Endothelial cell of umbilical vein (primary cell): ENCODE measurements at regions not wholly inside any gene's neighbourhood (a gene's known extent, or its start where the extent isn't known, plus 50 kb on each side); places are given as distances from the start of the nearest gene placed in this dataset.

Experiments
- BruUV-seq: library from RNA; stranded (reverse); fragments of 400-500 nt; replicated peaks from 2 replicates; lab custom pipeline; 2021; lab: Mats Ljungman, UMichigan
- CTCF ChIA-PET: fragments of 300-600, 350-600 bp; sonication (Branson Sonifier 250); formaldehyde crosslinking; loops from one replicate; lab custom pipeline; 2021; ENCODE audit warnings: antibody characterized with exemption, inconsistent platforms; lab: Charles Lee
- POLR2A ChIA-PET: fragments of 300-600, 350-600 bp; sonication (Branson Sonifier 250); formaldehyde crosslinking; loops from one replicate; lab custom pipeline; 2021; ENCODE audit warnings: antibody characterized with exemption, inconsistent platforms; lab: Charles Lee
- DNase-seq: peaks from one replicate; pipeline ENCODE4 v3.0.0-alpha.2; 2011; ENCODE audit warnings: low read depth, low spot score
- FAIRE-seq: peaks from 2 replicates; lab custom pipeline; 2011; peaks lifted over from hg19 to GRCh38; lab: Jason Lieb, UNC
- H2AFZ ChIP-seq: 2 replicates; pipeline ENCODE4 v1.6.0; 2012; ENCODE audit warnings: low read depth, low read length, control low read depth, inconsistent platforms
- H3K27ac ChIP-seq: 2 replicates; pipeline ENCODE4 v1.5.1; 2011; ENCODE audit warnings: low read depth, mild to moderate bottlenecking, control low read depth, low read length, moderate library complexity; ENCODE audit not compliant: insufficient read depth
- H3K27me3 ChIP-seq, 2 experiments: 2 replicates each; pipeline versions ENCODE4 v1.6.0 to v1.6.1; 2011; ENCODE audit warnings: low read length in 2 of 2, mixed read lengths in 1 of 2; ENCODE audit not compliant: control insufficient read depth in 2 of 2, insufficient read depth in 2 of 2
- H3K36me3 ChIP-seq, 2 experiments: 2 replicates in 1 of 2; 3 replicates in 1 of 2; pipeline ENCODE4 v1.5.1; 2011; ENCODE audit warnings: low read length in 2 of 2, mild to moderate bottlenecking in 1 of 2, moderate library complexity in 1 of 2; ENCODE audit not compliant: control insufficient read depth in 2 of 2, insufficient read depth in 2 of 2; ENCODE audit errors: extremely low read depth in 1 of 2
- H3K4me1 ChIP-seq: 3 replicates; pipeline ENCODE4 v1.5.1; 2011; ENCODE audit warnings: mild to moderate bottlenecking, low read length; ENCODE audit not compliant: control insufficient read depth, insufficient read depth; ENCODE audit errors: extremely low read depth
- H3K4me2 ChIP-seq: 2 replicates; pipeline ENCODE4 v1.6.1; 2011; ENCODE audit warnings: low read length, control low read depth, mixed read lengths; ENCODE audit not compliant: insufficient read depth
- H3K4me3 ChIP-seq, 3 experiments: fragments of 200-600 bp in 1 of 3; sonication (generic), shearing (Covaris generic) in 1 of 3; replicated peaks in 1 of 3; 2 replicates each; pipeline ENCODE4 v1.5.1; 2011 to 2016; ENCODE audit warnings: control low read depth in 3 of 3, low read length in 3 of 3, mild to moderate bottlenecking in 2 of 3, inconsistent platforms in 1 of 3, low read depth in 1 of 3, moderate library complexity in 1 of 3; ENCODE audit not compliant: insufficient read depth in 1 of 3
- H3K79me2 ChIP-seq: 2 replicates; pipeline ENCODE4 v1.6.0; 2012; ENCODE audit warnings: low read length, inconsistent platforms; ENCODE audit not compliant: control insufficient read depth, insufficient read depth
- H3K9ac ChIP-seq: replicated peaks from 2 replicates; pipeline ENCODE3; 2011; ENCODE audit warnings: low read length, control low read depth; ENCODE audit not compliant: insufficient read depth; ENCODE audit errors: extremely low read depth
- H3K9me1 ChIP-seq: replicated peaks from 3 replicates; pipeline ENCODE4 v1.6.0; 2011; ENCODE audit warnings: mild to moderate bottlenecking, low read length; ENCODE audit not compliant: control insufficient read depth, insufficient read depth; ENCODE audit errors: extremely low read depth
- H3K9me3 ChIP-seq: replicated peaks from 2 replicates; pipeline ENCODE4 v1.5.1; 2012; ENCODE audit warnings: low read length, inconsistent platforms; ENCODE audit not compliant: control insufficient read depth, insufficient read depth
- H4K20me1 ChIP-seq: replicated peaks from 2 replicates; pipeline ENCODE3; 2011; ENCODE audit warnings: mild to moderate bottlenecking, low read length; ENCODE audit not compliant: control insufficient read depth, insufficient read depth; ENCODE audit errors: extremely low read depth
- CTCF ChIP-seq, 2 donors: IDR thresholded peaks; 1 replicate in 1 of 2; 2 replicates in 1 of 2; pipeline ENCODE4 v1.5.1; 2011; ENCODE audit warnings: low read length in 2 of 2, mild to moderate bottlenecking in 2 of 2, moderate library complexity in 2 of 2, control low read depth in 1 of 2, inconsistent platforms in 1 of 2, low read depth in 1 of 2; ENCODE audit not compliant: insufficient read depth in 1 of 2; ENCODE audit errors: extremely low read depth in 1 of 2
- EZH2 ChIP-seq: IDR thresholded peaks from 2 replicates; pipeline ENCODE4 v1.6.1; 2012; ENCODE audit warnings: borderline replicate concordance, low read depth, mild to moderate bottlenecking, moderate library complexity, low read length, inconsistent platforms; ENCODE audit not compliant: severe bottlenecking
- FOS ChIP-seq: IDR thresholded peaks from 2 replicates; pipeline ENCODE4 v1.6.1; 2011; ENCODE audit warnings: mild to moderate bottlenecking, low read length, moderate library complexity, borderline replicate concordance; ENCODE audit not compliant: insufficient read depth
- GATA2 ChIP-seq: IDR thresholded peaks from 2 replicates; pipeline ENCODE4 v1.7.0; 2011; ENCODE audit warnings: low read depth, mild to moderate bottlenecking, moderate library complexity, mixed read lengths, low read length; ENCODE audit not compliant: insufficient read length, insufficient read depth
- JUN ChIP-seq: IDR thresholded peaks from 2 replicates; pipeline ENCODE4 v1.6.1; 2011; ENCODE audit warnings: borderline replicate concordance, low read depth; ENCODE audit not compliant: insufficient read length, insufficient read depth
- MAX ChIP-seq: IDR thresholded peaks from 2 replicates; pipeline ENCODE4 v1.6.1; 2011; ENCODE audit not compliant: insufficient read depth, insufficient read length
- MYC ChIP-seq: IDR thresholded peaks from one replicate; pipeline ENCODE4 v1.6.1; 2011; ENCODE audit warnings: mild to moderate bottlenecking, low read depth, low read length
- POLR2A ChIP-seq: IDR thresholded peaks from 2 replicates; pipeline ENCODE4 v1.6.1; 2012; ENCODE audit warnings: low read depth, mild to moderate bottlenecking, control low read depth, low read length
- POLR2AphosphoS5 ChIP-seq: IDR thresholded peaks from 2 replicates; pipeline ENCODE4 v1.6.1; 2012; ENCODE audit warnings: low read depth, mild to moderate bottlenecking, control low read depth, low read length, moderate library complexity; ENCODE audit not compliant: insufficient read depth
- dilution Hi-C: fragments of 300-500 bp; cut with MboI; formaldehyde crosslinking; loops from one replicate; pipeline ENCODE4 v1.15.0; 2019; ENCODE audit warnings: low sequenced_read_pairs; ENCODE audit not compliant: extremely low pct_ligation_motif_present
- intact Hi-C: fragments of 100-400 bp; cut with micrococcal nuclease; formaldehyde crosslinking; loops from one replicate; pipeline ENCODE4 v1.10.0; 2022

DNA sequence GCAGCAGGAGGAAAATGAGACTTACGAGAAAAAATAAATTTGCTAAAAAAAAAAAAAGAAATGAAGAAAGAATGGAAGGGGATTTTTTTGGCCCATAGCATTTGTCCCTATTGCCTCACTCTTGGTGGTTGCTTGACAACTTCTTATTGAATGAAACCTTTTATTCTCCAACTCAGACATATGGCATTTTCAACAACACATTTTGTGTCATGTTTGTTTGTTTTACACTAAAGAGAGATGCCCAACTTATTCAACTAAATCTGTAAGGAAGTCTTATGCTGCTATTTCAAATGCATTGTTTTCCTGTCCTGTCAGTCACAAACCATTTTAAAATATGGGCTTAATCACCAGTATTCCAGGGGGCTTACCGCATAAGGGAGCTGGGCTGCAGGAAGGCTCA, 409.1 kb upstream of the TENM3 start:
- H3K9me1 ChIP-seq = no peaks in the 10 kb centered on the region
- H4K20me1 ChIP-seq = no peaks in the 10 kb centered on the region
- no peaks in the 10 kb centered on the region for H3K9me3 ChIP-seq
- ChIA-PET POLR2A (no interaction called here), CTCF (no interaction called here)
- no TSS peak for BruUV-seq
- no peak overlapping the region for H3K27ac ChIP-seq
- no peak overlapping the region for H2AFZ ChIP-seq
- TF ChIP-seq POLR2A (no peak), EZH2 (no peak), JUN (no peak), CTCF (IDR thresholded peaks at IDR 0.05; ENCODE audit: extremely low read depth in 1 of 2, insufficient read depth in 1 of 2, low read depth in 1 of 2, low read length in 2 of 2) (no peak), POLR2AphosphoS5 (no peak), MAX (no peak), FOS (no peak), GATA2 (no peak), MYC (no peak)
- intact Hi-C loops = no loop called here
- DNase-seq (no peak), FAIRE-seq (no peak)
- H3K27me3 ChIP-seq = no peaks in the 10 kb centered on the region
- no peaks in the 10 kb centered on the region for H3K36me3 ChIP-seq
- no peak overlapping the region for H3K9ac ChIP-seq
- H3K4me1 ChIP-seq = no peaks in the 10 kb centered on the region
- dilution Hi-C loops = no loop called here
- H3K79me2 ChIP-seq = no peaks in the 10 kb centered on the region
- H3K4me3 ChIP-seq = no peak overlapping the region
- no peak overlapping the region for H3K4me2 ChIP-seq
